ENCODE measurements at regions not wholly inside any gene's neighbourhood (a gene's known extent, or its start where the extent isn't known, plus 50 kb on each side); places are given as distances from the start of the nearest gene placed in this dataset.

GRCh38 chr2:215885536-215885935 is 127.8 kb downstream of the MREG start:
- TF ChIP-seq CTCF (IDR thresholded peaks at IDR 0.05; ENCODE audit: low read depth, low read length, missing input control) (no peak), NR2F2 (IDR thresholded peaks at IDR 0.05) (no peak), REST (IDR thresholded peaks at IDR 0.05) (no peak), ATF3 (IDR thresholded peaks at IDR 0.05) (no peak), TAF1 (conservative IDR thresholded peaks at IDR 0.05) (no peak), RXRA (IDR thresholded peaks at IDR 0.05) (no peak), ZBTB33 (IDR thresholded peaks at IDR 0.05) (no peak), MAX (IDR thresholded peaks at IDR 0.05) (no peak)

Measured in liver (tissue), 3 donors.